GM19467 (cell line): ENCODE measurements at regions not wholly inside any gene's neighbourhood (a gene's known extent, or its start where the extent isn't known, plus 50 kb on each side); places are given as distances from the start of the nearest gene placed in this dataset.

Experiments
- ATAC-seq: cut with Tn5 transposase; IDR thresholded peaks from one replicate; pipeline ENCODE4 v1.9.1; 2021; ENCODE audit warnings: mild to moderate bottlenecking, moderate library complexity; ENCODE audit not compliant: unreplicated experiment

DNA sequence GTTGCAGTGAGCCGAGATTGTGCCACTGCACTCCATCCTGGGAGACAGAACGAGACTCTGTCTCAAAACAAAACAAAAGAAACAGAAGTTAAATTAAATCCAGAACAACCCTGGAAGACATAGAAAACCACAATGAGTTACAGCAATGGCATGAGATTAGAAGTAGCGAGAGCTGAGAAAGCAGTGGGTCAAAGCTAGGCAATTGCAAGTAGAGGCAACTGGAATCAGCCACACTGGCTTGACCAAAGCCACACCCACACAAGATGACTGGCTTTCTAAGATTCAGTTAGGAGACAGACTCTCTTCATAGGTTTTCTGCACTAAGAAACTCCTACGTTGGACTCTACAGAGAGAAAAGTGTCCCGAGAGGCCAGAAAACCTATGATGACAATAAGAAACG, 443.0 kb downstream of the GPM6A start:
- no peak for ATAC-seq

DNA sequence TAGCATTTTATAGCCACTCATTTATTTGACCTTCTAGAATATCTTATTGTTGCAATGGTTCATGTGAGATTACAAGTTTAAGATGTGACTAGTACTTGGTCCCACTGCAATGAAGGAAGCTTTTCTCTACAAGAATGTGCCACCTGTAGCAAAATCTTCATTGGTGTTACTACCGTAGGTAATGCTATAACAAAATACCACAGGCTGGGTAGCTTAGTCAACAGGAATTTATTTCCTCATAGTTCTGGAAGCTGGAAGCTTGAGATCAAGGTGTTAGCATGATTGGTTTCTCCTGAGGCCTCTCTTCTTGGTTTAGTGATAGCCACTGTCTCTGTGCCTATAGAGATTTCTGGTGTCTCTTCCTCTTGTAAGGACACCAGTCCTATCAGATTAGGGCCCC, 441.0 kb downstream of the GPM6A start:
- ATAC-seq: no peak

DNA sequence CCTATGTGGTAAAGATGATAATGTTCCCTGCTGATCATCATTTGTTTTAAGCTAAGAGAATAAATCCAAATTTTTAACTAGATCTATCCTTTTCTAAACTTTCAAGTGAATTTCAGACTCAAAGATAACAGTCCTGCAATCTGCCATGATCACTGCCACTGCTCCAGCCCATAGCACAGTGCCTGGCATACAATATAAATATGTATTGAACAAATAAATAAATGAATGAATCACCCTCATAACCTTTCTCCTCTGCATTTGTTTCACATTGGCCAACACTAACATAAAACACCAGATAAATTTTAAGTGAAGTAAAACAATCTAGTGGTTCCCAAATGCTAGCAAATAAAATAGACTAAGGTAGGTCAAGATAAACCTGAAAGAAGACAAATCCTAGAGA, 439.0 kb downstream of the GPM6A start:
- no peak for ATAC-seq

DNA sequence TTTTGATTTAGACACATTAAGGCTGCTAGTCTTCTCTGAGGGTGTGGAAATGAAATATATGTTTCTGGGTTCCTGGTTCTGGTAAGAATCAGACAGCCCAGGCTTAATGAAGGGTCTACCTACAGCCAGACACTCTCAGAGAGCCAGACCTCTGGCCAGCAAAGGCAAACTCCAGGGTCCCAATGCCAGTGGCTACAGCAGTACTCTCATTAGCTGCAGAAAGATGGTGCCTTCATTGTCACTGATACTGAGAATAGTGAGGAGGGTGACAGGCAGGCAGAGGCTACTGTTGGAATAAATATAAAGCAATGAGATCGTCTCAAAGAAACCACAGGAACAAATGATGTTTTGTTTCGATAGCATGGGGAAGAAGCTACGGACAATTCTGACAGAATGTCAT, 437.6 kb downstream of the GPM6A start:
- ATAC-seq: no peak

DNA sequence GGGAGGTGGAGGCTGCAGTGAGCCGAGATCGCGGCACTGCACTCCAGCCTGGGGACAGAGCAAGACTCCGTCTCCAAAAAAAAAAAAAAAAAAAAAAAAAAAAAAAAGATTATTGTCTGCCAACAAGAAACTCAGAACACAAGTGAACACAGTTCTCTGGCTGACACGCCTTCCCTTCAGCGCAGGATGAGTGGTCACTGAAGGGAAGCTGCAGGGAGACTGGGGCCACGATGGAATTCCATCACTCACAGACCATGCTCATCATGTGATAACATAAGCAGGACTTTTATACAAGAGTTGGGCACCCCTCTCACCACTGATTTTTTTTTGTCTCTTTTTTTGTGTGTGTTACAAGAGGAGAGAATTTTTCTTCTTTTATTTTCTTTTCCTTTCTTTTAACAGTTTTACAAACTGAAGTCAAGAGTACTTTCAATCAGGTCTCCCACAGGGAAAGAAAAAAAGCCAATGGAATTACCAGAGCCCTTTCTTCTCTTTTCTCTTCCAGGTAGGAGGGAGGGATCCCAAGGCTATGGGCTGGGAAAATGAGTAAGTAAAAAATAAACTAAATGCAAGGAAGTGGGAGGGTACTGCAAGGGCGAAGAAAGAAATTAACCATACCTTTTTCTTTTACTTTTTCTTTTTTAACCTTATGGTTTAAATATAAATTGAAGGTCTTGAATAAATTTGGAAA, 435.6 kb downstream of the GPM6A start:
- ATAC-seq: no peak

DNA sequence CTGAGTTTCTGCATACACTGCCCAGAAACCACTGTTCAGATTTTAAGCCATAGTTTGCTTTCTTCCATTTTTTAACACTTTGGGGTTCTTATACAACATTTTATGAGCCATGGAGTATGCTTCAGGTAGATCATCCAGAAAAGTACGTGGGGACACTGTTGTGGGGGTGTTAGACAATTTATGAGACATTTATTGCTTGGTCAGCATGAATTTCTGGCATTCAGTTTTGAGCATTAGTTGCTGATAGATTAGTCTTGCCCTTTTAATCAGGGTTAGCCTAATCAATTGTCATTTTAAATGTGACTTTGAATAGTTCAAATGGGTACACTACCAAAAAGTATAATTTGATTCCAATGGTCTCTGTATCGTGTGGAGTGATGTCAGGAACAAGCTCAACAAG, 434.9 kb downstream of the GPM6A start:
- ATAC-seq: no peak

DNA sequence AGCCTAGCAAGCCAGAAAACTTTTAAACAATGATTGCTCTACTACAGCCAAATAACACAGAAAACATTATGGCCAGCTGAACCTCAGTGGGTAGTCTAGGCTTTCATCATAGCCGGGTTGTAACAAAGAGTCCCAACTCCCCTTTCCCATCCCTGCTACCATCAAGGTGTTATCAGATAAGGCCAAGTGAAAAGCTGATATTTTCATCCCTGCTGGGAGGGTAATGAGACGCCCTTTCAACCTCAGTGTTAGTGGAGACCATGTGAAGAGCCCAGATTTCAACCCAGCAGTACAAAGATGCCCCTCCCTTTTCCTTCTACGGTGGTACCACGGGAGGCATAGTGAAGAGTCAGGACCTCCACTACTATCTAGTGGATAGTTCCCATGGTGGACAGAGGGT, 433.7 kb downstream of the GPM6A start:
- no peak for ATAC-seq

DNA sequence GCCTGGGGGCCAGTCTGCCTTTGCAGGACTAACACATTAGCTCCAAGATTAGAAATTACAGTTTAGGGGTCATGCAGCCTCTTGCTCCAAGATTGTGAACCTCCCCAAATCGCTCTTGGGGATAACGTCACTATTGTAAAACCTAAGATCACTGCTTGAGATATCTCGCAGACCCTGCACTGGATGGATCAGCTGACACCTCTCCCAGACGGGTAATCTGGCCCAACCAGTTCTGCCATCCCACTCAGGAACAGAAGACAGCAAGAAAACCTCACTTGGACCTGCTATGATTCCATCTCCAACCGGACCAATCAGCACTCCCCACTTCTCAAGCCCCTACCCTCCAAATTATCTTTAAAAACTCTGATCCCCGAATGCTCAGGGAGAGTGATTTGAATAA, 431.2 kb downstream of the GPM6A start:
- ATAC-seq: no peak

DNA sequence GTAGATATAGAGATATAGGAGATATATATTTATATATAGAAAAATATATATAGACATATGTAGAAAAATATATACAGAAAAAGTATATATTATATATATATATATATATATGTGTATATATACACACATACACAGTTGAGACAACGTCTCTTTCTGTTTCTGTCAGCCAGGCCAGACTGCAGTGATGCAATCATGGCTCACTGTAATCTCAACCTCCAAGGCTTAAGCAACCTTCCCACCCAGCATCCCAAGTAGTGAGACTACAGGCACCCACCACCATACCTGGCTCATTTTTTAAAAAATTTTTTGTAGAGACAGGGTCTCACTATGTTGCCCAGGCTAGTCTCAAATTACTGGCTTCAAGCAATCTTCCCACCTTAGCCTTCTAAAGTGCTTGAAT, 426.3 kb downstream of the GPM6A start:
- ATAC-seq: no peak

DNA sequence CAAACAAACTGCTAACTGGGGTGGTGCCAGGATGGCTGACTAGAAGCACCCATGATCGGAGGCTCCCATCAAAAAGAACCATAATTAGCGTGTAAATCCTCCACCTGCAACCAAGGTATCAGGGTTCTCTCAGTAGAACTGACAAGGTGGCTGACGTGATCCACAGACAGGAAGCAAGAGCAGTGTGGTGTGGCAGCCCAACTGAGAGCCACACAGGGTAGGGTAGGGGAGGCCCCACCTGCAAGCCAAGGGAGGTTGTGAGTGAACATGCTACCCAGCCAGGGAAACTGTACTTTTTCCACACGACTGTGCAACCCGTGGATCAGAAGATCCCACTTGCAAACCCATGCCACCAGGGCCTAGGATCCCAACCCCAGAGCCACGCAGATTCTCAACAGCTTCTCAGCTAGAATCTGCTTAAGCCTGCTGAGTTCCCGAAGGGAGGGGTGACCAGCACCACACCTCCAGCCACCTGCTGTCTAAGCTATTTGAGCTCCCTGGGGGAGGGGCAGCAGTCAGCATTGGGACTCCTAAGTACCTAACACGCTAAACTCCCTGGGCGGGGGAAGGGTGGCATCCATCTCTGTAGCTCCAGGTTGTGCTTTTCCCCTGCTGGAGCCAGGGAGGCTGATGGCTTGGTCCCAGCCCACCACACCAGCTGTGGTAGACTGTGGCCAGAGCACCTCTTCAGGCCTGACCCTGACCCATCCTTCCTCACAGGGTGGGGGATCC, 425.1 kb downstream of the GPM6A start:
- ATAC-seq: no peak

DNA sequence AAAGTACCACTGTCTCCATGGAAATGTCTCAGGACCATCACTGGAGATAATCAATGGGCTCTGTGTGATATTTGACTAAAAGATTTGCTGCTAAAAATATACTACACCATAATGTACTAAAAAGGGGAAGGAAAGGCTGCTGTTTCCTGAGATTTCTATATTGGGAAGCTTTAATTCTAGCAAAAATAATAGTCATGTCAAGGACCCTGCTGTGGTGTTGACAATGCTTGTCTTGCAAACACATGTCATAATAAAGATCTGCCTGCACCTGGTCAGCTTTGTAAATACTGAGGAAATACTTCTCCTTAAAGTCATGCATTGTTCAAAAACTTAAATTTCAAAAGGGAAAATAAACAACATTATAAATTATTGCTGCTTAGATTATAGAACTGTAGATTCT, 417.9 kb downstream of the GPM6A start:
- ATAC-seq: no peak

DNA sequence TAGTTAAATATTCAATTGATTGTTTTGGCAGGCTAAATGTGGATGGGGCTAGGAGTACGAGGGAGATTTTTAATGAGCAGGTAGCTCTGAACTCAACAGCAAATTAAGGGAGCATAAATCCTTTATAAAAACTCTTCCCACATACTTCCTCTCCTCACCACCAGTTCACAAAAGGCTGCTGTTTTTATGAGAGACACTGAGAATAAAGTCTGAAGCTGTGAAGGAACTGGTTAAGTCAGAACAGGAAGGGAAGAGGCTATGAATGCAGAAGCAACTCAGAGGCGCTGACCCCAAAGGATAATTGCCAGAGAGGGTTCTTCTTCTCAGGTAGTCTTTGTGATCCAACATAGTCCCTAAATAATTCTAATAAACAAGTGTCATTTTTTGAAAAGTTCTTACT, 406.1 kb downstream of the GPM6A start:
- ATAC-seq: no peak

DNA sequence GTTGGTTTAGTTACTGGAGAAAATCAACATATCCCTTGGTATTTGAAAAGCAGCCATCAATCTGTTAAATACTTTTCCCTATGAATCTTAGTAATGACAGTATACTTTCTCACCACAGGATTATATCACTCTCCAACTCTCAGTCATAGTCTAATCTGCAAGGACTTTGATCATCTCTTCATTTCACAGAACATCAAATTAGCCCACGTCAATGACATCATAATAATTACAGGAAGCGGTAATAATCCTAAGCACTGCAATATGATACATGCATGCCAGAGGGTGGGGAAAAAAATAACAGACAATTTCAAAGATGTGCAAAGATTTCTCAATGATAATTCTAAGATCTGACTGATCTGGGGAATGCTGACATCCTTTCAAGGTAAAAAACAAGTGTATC, 404.1 kb downstream of the GPM6A start:
- no peak for ATAC-seq

DNA sequence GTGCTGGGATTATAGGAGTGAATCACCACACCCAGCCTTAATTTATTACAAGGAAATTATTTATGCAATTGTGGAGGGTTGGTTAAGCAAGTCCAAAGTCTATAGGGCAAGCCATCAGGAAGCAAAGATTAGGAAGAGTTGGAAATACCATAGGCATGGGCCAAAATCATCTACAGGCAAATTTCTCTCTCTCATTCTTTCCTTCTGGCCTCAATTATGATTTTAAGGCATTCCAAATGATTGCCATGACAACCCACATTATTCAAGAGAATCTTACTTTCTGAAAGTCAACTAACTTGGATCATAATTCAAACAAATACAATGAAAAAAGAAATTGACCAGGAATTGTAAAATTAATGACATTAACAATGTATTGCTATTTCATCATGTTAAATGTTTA, 400.8 kb downstream of the GPM6A start:
- no peak for ATAC-seq

DNA sequence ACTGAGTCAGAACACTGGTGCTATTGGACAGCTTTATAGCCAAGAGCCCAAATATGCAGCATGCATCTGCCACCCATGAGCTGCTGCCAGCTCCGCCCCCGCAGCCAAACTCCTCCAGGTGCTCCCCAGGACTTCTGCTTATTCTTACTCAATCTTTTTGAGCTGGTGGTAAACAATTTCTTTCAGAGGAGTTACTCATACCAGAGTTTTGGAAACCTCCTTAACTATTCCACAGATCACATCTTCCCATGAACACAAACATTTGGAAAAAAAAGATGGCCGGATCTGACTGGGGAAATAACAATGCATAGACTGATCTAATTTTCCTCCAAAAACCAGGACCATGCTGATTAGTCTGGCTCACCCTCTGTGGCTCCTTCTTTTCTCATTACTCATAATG, 399.9 kb downstream of the GPM6A start:
- no peak for ATAC-seq

DNA sequence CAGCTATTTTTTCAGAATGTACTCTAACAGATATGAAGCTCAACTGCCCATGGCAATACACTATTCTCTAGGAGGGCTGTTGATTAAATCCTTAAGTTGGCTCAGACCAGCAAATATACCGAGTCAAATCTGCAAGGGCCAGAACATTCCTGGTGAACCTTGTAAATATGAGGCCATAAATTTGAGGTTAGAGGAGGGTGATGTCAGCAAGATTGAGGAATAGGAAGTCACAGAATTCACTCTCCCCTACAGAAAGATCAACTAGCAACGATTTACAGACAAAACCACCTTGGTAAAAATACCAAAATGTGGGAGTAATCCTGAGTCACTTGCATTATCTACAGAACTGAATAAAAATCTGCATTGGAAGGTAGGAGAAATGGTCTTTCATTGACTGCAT, 399.3 kb downstream of the GPM6A start:
- no peak for ATAC-seq

DNA sequence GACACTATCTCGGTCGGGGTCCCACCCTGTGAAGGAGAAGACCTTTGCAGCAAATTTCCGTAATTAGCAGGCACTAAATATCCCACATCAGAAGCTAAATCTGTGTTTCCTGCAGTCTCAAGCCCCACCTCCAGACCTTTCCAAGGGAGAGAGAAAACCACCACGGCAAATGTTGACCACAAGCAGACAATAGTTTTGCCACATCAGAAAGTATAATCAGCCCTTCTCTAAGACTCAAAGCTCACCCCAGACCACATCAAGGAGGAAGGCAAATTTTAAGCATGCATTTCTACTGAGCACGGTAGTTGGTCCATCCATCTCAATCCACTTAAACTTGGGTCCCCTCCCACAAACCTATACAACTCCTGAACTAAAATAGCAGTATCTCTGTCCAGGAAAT, 398.5 kb downstream of the GPM6A start:
- no peak for ATAC-seq

DNA sequence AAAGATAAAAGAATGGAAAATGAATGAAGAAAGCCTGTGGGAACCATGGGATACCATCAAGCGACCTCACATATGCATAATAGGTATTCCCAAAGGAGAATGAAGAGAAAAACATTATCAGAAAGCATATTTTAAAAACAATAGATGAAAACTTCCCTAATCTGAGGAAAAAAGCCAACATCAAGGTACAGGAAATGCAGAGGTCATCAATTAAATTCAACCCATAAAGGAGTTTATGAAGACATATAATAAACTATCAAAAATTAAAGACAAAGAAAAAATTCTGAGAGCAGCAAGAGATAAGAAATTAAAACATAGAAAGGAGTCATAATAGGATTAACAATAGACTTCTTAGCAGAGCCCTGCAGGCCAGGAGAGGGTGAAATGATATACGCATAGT, 397.5 kb downstream of the GPM6A start:
- no peak for ATAC-seq

DNA sequence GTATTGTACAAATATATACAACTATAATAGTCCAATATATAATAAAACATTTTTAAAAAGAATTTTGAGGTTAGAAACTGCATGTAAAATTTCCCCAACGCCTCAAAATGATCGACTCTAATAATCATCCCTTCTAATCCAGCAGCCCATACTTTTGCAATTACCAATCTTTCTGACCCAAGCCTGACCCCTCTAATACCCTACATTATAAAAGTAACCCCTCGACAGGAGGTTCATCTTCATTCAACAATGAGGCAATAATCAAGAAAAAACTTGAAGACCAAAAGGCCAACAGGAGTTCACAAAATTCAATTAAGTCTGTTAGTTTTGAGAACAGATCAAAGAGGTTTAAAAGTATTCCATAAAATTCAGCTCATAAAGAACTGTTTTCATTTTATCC, 393.5 kb downstream of the GPM6A start:
- ATAC-seq: no peak

DNA sequence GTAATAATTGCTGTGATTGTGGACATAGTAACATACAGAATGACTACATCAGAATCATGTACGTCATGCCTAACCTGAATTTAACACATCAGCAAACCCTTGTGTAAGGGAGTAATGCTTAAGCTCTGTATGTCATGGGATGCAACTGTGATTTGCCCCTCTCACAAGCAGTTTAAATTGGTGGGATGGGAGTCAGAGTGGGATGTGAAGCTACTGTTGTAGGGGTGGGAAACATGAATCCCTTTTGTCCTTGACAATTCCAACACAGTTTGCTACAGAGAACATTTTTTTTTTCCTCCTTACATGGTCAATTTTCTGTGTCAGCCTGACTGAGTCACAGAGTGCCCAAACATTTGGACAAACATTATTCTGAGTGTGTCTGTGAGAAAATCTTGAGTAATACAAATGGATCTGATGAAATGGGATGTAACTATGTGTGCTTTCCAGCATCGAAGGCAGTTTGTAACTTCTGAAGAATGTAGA, 392.8 kb downstream of the GPM6A start:
- no peak for ATAC-seq

DNA sequence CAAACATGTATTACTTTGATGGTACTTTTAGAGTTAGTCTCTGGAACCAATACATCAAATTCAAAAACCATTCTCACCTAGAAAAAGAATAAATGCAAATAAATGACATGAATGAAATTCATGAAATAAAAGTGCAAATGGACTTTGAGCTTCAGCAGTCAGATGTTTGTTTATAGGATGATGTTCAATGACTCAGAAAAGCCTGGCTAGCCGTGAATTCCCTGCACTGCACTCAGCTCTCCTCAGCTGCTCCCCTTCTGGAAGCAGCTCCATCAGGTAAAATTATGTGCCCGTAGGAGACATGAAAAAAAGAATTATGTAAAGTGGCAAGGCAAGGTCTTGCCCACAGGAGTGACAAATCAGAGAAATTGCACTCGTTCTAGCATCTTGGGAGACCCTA, 390.6 kb downstream of the GPM6A start:
- no peak for ATAC-seq

DNA sequence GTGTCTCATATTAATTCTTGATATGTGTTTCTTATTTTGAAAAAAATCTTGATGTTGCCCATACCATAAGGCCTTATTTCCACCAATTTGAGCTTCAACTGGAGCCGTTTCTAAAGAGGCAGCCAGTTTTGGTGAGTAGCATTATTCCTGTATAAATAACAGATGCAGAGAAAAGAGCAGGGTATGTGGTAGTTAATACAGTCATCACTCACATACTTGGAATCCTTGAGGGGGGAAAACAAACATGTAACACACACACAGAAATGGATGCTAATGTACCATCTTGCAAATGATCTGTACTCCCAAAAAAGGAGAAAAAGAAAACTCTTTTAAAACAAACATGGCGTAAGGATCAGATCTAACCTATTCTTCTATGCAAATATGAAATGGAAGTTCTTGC, 389.7 kb downstream of the GPM6A start:
- ATAC-seq: no peak

DNA sequence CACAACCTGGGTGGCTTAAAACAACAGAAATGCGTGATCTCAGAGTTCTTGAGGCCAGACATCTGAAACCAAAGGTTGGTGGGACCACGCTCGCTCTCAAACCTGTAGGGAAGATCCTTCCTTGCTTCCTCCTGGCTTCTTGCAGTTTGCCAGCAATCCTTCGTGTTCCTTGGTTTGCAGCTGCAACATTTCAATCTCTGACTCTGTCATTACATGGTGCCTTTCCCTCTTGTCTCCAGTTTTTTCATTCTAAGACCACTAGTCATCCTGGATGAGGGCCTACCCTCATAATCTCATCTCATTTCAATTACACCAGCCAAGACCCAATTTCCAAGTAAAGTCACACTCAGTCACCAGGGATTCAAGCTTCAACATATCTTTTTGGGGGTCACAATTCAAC, 388.0 kb downstream of the GPM6A start:
- ATAC-seq: no peak
